Heart left ventricle (tissue), 16 donors: ENCODE measurements at regions not wholly inside any gene's neighbourhood (a gene's known extent, or its start where the extent isn't known, plus 50 kb on each side); places are given as distances from the start of the nearest gene placed in this dataset.

Experiments used
- ATAC-seq, 4 donors: fragments of 200-7000 bp; cut with Tn5 transposase; one replicate each; pipeline ENCODE4 v1.9.1; 2020 to 2022; ENCODE audit warnings: moderate library complexity in 4 of 4, mild to moderate bottlenecking in 3 of 4, moderate number of reproducible peaks in 1 of 4
- DNase-seq, 5 donors: peaks; one replicate each; pipeline ENCODE4 v3.0.0-alpha.2; 2020
- H3K27ac ChIP-seq, 12 donors: fragments of 200-600 bp; sonication (generic) in 4 of 12; one replicate each; pipeline versions ENCODE4 v1.5.0 to v1.8.0; 2016 to 2022; ENCODE audit warnings: mild to moderate bottlenecking in 2 of 12
- H3K27me3 ChIP-seq, 9 donors: fragments of 200-600 bp; sonication (generic) in 2 of 9; one replicate each; pipeline versions ENCODE4 v1.5.1 to v1.8.0; 2016 to 2022; ENCODE audit warnings: mild to moderate bottlenecking in 3 of 9
- H3K36me3 ChIP-seq, 9 donors: fragments of 200-600 bp; sonication (generic) in 2 of 9; one replicate each; pipeline versions ENCODE4 v1.5.0 to v1.8.0; 2018 to 2022; ENCODE audit warnings: mild to moderate bottlenecking in 2 of 9
- H3K4me1 ChIP-seq, 12 donors: fragments of 200-600 bp; sonication (generic) in 4 of 12; one replicate each; pipeline versions ENCODE4 v1.5.0 to v1.8.0; 2016 to 2022; ENCODE audit warnings: mild to moderate bottlenecking in 3 of 12
- H3K4me3 ChIP-seq, 12 donors: fragments of 200-600 bp; sonication (generic) in 4 of 12; one replicate each; pipeline versions ENCODE4 v1.5.0 to v1.8.0; 2017 to 2022; ENCODE audit warnings: mild to moderate bottlenecking in 9 of 12, moderate library complexity in 4 of 12
- H3K9me3 ChIP-seq, 12 donors: fragments of 200-600 bp; sonication (generic) in 4 of 12; one replicate each; pipeline versions ENCODE4 v1.5.0 to v1.8.0; 2016 to 2022; ENCODE audit warnings: mild to moderate bottlenecking in 1 of 12
- CTCF ChIP-seq, 12 donors: fragments of 200-600 bp; sonication (generic) in 4 of 12; IDR thresholded peaks; one replicate each; pipeline versions ENCODE4 v1.5.0 to v1.8.0; 2018 to 2022; ENCODE audit warnings: antibody characterized with exemption in 12 of 12, mild to moderate bottlenecking in 5 of 12
- POLR2A ChIP-seq, 2 donors: fragments of 450-650 bp; IDR thresholded peaks; one replicate each; pipeline ENCODE4 v1.6.1; 2017; ENCODE audit warnings: antibody characterized with exemption in 2 of 2, mild to moderate bottlenecking in 2 of 2, moderate library complexity in 2 of 2
- WGBS, 4 donors: extraction: QIAGEN DNeasy Blood & Tissue Kit in 2 of 4; methylation state at CpG; one replicate each; pipeline versions ENCODE4 v1.1.5 to v1.1.7; 2013 to 2018; 5-methylcytosine and 5-hydroxymethylcytosine counted together
- intact Hi-C, 10 donors: fragments of 100-400 bp; cut with DNase I; formaldehyde crosslinking; loops; one replicate each; pipeline versions ENCODE4 v1.11.1 to v1.14.2; 2022
- donor health status: ischemic (EF 13 %, LVEDD 7.1; RV severe dilation, severe dysfunction).
- donor health status: healthy with polysubstance abuse.
- donor health status: DM: no; HTN: yes; CAD: no.
- donor health status: DM: no; HTN: no; CAD: no.
- donor health status: ischemic (EF 25% LVEDD 6.9; RV normal size, moderate dysfunction).
- donor health status: ischemic (EF 25% LVEDD 5.7; RV mildly dilated, moderate dysfunction).
- donor health status: healthy.
- donor health status: DM: yes; HTN: yes; CAD: no.
- donor health status: ischemic (EF 35%, LVEDD 5.7; RV mildly dilated, moderate dysfunction).
- donor health status: nonischemic (EF 11% LVEDD 7.7; RV severe dilation, severe dysfunction).
- donor health status: DM: yes; HTN: yes; CAD: no.
- donor health status: PGD.
- donor health status: ischemic (EF 29% LVEDD 5.4; RV normal size, mild dysfunction).
- donor health status: nonischemic (EF 23%, LVEDD 6.1; RV moderate dilation, normal function).

GRCh38 chr5:167779644-167780043, 511.8 kb upstream of the WWC1 start:
- H3K27me3 ChIP-seq = no peaks in the 10 kb centered on the region
- H3K4me3 ChIP-seq = no peak overlapping the region
- peaks cover 0 to 18% (median 0%) of the 10 kb centered on the region in 12 donors for H3K4me1 ChIP-seq
- ATAC-seq (no peak), DNase-seq (no peak)
- no peaks in the 10 kb centered on the region for H3K9me3 ChIP-seq
- intact Hi-C loops = no loop called here
- H3K36me3 ChIP-seq = no peaks in the 10 kb centered on the region
- TF ChIP-seq CTCF (IDR thresholded peaks at IDR 0.05) (no peak), POLR2A (IDR thresholded peaks at IDR 0.05) (no peak)
- 53 to 65% (median 56%) methylated on average over 3 of the region's 3 CpGs for WGBS, 4 donors
- H3K27ac ChIP-seq = no peak overlapping the region

DNA sequence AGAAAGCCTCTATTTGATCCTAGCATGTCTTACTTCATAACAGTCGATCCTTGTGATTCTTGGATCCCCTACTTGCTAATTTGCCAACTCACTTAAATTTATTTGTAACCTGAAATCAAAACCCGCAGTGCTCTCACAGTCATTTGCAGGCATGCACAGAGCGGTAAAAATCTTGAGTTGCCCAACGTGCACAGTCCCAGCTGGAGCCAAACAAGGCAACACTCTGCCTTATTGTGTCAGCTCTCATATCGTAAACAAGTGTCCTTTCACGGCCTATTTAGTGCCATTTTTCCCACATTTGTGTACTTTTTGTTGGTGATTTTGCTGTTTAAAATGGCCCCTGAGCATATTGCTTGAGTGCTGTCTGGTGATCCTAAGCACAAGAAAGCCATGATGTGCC, 511.3 kb upstream of the WWC1 start:
- whole genome bisulfite sequencing, 4 donors = 81 to 89% (median 85%) methylated on average over 6 of the region's 6 CpGs

DNA sequence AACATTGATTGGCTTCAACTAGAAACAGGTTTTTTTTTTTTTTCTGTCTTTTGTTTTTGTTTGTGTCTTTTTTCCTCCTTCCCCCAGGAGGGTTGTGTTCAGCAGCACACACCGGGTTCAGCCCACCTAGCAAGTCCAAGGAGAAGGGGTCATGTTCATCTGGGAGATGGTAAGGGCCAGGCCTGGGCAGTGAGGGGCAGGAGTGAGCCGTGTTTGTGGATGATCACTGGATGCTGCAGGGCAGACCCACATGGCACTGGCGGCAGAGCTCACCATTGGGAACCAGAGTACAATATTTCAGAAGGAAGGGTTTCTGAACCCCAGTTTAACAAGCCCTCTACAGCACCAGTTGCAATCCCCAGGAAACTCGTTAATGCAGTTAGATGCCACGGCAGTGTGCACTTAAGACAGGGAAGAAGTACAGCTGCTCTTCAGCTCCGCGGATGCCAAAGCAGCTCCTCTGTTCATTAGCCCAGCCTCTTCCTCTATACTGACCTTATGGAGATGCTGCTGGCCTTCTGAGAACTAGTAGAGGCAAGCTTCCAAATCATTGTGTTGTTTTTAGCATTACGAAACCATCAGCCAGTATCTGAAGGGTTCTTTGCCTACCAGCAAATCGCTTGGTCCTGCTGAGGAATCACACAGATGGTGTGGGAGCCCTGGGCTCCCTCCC, 508.2 kb upstream of the WWC1 start:
- TF ChIP-seq POLR2A (IDR thresholded peaks at IDR 0.05) (no peak), CTCF (IDR thresholded peaks at IDR 0.05) (no peak)
- Histone ChIP-seq H3K27me3 (no peaks in the 10 kb centered on the region), H3K36me3 (no peaks in the 10 kb centered on the region), H3K9me3 (no peaks in the 10 kb centered on the region), H3K4me1 (peaks cover 0 to 22% (median 0%) of the 10 kb centered on the region in 12 donors), H3K4me3 (no peak overlapping the region), H3K27ac (no peak overlapping the region)
- ATAC-seq (peak in 1 of 4 donors; percentile 63), DNase-seq (peak in 1 of 5 donors; percentile 20)
- intact Hi-C loops = no loop called here
- 69 to 79% (median 77%) methylated on average over 9 of the region's 9 CpGs for WGBS, 4 donors

More for the DNA sequence above, 511.3 kb upstream of the WWC1 start:
- intact Hi-C loops = no loop called here
- TF ChIP-seq CTCF (IDR thresholded peaks at IDR 0.05) (no peak), POLR2A (IDR thresholded peaks at IDR 0.05) (no peak)
- peaks cover 0 to 22% (median 0%) of the 10 kb centered on the region in 12 donors for H3K4me1 ChIP-seq
- H3K27me3 ChIP-seq = no peaks in the 10 kb centered on the region
- no peak overlapping the region for H3K4me3 ChIP-seq
- ATAC-seq = no peak
- no peaks in the 10 kb centered on the region for H3K36me3 ChIP-seq
- no peak overlapping the region for H3K27ac ChIP-seq
- H3K9me3 ChIP-seq = no peaks in the 10 kb centered on the region
- DNase-seq = no peak

- H3K4me3 ChIP-seq = no peak overlapping the region
- H3K4me1 ChIP-seq = peaks cover 0 to 22% (median 0%) of the 10 kb centered on the region in 12 donors
- no peaks in the 10 kb centered on the region for H3K27me3 ChIP-seq
- intact Hi-C loops = no loop called here
- H3K36me3 ChIP-seq = no peaks in the 10 kb centered on the region
- no peaks in the 10 kb centered on the region for H3K9me3 ChIP-seq
- no peak for DNase-seq
- TF ChIP-seq CTCF (IDR thresholded peaks at IDR 0.05) = no peak
- no peak for TF ChIP-seq POLR2A (IDR thresholded peaks at IDR 0.05)
- peak overlapping the region in 1 of 12 donors; percentile 70 for H3K27ac ChIP-seq
- peak in 2 of 4 donors; percentile 39 to 45 for ATAC-seq
- WGBS, 4 donors = 75 to 77% (median 76%) methylated on average over 2 of the region's 2 CpGs
Observed at GRCh38 chr5:167785106-167785505, 506.3 kb upstream of the WWC1 start.
